HG03025 (cell line): ENCODE measurements at regions not wholly inside any gene's neighbourhood (a gene's known extent, or its start where the extent isn't known, plus 50 kb on each side); places are given as distances from the start of the nearest gene placed in this dataset.
"Not testable (repeated sequence)": the region's sequence is repeated elsewhere in the genome, so short reads cannot be mapped to it uniquely, and the experiment has no call there.

Experiments
- ATAC-seq: cut with Tn5 transposase; IDR thresholded peaks from one replicate; pipeline ENCODE4 v1.9.1; 2021; ENCODE audit warnings: mild to moderate bottlenecking, moderate library complexity; ENCODE audit not compliant: unreplicated experiment, low FRiP score

DNA sequence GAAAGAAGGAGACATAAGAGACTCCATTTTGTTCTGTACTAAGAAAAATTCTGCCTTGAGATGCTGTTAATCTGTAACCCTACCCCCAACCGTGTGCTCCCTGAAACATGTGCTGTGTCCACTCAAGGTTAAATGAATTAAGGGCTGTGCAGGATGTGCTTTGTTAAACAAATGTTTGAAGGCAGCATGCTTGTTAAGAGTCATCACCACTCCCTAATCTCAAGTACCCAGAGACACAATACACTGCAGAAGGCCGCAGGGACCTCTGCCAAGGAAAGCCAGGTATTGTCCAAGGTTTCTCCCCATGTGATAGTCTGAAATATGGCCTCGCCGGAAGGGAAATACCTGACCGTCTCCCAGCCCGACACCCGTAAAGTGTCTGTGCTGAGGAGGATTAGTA lies 152.4 kb upstream of the NOTCH2NLA start:
- ATAC-seq = not testable (repeated sequence)

GRCh38 chr1:146376708-146377496 lies 148.1 kb upstream of the NOTCH2NLA start:
- ATAC-seq = peak; percentile 89

DNA sequence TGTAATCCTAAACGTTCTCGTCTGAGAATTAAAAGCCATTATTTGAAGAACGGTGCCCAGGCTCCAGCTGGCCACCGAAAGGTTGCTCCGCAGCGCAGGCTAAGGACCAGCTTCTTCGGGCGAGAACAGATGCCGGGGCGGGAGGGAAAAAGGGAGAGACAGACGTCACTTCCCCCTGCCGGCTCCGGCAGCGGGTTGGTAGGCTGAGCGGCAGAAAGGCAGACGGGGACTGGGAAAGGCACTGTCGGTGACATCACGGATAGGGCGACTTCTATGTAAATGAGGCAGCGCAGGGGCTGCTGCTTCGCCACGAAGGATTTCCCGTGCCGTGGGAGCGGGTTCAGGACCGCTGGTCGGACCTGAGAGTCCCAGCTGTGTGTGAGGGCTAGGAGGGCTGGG lies 147.5 kb upstream of the NOTCH2NLA start:
- peak; percentile 56 for ATAC-seq

GRCh38 chr1:146375108-146375507 lies 146.3 kb upstream of the NOTCH2NLA start:
- ATAC-seq = not testable (repeated sequence)

DNA sequence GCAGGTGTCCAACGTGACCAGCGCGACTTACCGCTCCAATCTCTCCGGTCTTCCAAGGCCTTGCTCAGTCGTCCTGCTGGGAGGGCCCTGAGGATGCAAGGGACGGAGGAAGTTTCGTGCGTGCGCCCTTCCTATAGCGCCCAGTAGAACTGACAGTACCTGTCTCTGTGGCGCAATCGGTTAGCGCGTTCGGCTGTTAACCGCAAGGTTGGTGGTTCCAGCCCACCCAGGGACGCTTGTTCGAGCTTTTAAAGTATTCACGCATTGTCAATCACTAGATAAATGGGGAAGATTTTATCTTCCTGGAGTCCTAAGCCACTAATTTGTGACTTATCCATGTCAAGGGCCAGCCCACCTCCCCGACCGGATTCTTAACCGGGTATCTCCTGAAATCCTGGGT lies 141.1 kb upstream of the NOTCH2NLA start:
- not testable (repeated sequence) for ATAC-seq

DNA sequence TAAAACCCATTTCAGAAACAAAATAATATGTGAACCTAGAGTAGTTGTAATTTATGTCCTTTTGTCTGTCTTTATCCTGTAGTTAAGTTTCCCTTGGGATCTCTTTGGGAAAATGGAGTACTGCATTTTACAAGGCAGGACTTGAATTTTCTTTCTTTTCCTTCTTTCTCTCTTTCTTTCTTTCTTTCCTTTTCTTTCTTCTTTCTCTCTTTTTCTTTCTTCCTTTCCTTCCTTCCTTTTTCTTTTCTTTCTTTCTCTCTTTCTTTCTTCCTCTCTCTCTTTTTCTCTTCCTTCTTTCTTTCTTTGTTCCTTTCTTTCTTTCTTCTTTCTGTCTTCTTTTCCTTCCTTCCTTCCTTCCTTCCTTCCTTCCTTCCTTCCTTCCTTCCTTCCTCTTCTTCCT lies 126.6 kb upstream of the NOTCH2NLA start:
- ATAC-seq = not testable (repeated sequence)

DNA sequence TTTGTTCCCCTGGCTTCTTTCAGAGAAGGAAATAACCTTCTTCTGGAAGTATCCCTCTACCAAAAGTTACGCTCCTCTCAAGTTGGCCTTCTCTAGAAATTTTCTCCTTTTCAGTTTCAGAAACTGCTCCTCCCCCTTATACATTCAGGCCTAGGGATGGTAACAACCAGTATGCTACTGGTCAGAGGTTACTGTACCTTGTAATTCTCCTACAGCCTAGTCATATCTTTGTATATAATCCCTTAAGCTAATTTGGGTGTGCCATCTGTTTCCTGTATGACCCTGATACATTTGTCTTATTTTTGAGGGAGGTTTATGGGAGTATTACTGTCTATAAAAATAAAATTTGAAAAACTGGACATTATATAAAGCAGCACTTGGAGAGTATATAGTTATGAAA lies 98.0 kb upstream of the NOTCH2NLA start:
- not testable (repeated sequence) for ATAC-seq

DNA sequence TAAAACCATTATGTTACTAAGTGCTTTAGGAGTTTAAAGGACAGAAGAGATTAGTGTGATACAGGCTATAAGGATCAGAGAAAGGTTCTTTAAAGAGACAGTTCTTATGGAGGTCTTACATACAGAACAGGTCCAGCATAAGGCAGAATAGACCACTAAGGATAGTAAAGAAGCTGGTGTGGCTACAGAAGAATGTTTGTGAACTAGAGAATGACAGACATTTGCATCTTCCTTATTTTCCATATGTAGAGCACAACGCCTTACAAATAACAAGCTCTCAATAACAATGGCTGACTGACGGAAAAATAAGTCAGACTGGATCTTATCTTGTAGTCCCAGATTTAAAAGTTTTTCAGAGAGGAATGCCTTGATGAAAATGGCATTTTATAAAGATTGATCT lies 95.6 kb upstream of the NOTCH2NLA start:
- ATAC-seq = not testable (repeated sequence)

- ATAC-seq = not testable (repeated sequence)
These were observed 94.5 kb upstream of the NOTCH2NLA start for GRCh38 chr1:146323302-146323701.

- ATAC-seq = not testable (repeated sequence)
These were observed 94.1 kb upstream of the NOTCH2NLA start for GRCh38 chr1:146322893-146323292.

DNA sequence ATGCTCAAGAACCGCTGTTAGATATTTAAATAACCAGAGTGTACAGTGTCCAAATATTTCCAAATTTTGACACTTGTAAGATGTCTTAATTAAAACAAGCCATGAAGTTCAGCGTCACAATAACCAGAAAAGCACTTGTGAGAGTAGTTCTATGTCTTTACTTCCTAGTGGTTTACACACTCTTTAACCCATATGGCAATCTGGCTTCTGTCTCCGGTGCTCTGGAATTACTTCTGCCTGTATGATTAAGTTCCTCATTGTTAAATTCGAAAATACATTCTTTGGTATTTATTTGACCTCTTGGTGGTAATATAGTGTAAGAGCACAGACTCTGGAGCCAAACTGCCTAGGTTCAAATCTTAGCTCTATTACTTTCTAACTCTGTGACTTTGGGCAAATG lies 89.9 kb upstream of the NOTCH2NLA start:
- ATAC-seq = not testable (repeated sequence)

GRCh38 chr1:146317785-146318184 lies 89.0 kb upstream of the NOTCH2NLA start:
- ATAC-seq = not testable (repeated sequence)

- ATAC-seq = not testable (repeated sequence)
These were observed 85.8 kb upstream of the NOTCH2NLA start for GRCh38 chr1:146314449-146315246.

DNA sequence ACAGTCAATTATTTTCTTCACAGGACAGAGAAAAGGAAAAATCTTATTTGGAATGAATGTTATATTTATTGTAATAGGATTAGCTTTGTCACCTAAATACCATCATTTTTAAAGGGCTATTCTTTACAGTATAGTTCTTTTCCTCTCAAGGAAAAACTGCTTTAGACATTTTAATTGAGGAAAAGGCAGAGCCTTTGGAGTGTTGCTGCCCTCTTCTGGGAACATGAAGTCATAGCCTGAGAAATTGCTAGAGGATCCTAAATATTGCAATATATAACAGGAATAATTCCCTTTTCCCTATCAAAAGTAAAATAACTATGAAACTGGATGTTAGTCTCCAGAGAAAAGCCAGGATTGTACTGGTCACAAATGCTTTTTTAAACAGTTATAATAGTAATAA lies 81.8 kb upstream of the NOTCH2NLA start:
- not testable (repeated sequence) for ATAC-seq

DNA sequence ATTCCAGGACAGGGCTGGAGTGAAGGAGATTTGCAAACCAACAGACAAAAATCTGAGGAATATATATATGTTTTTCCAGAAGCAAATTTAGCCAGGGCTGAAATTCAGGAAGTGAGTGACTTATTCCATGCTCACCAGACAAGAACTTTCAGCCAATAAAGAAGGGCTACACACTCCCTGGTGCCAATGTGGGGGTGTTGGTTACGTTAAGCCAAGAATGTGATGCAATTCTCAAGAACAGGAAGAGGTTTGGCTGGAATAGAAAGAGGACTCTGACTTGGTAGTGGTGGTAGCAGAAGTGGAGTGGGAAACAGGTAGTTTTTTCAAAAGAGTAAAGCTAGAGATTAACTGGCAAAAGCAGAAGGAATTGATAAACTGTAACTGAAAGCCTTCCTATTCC lies 80.6 kb upstream of the NOTCH2NLA start:
- ATAC-seq = not testable (repeated sequence)

DNA sequence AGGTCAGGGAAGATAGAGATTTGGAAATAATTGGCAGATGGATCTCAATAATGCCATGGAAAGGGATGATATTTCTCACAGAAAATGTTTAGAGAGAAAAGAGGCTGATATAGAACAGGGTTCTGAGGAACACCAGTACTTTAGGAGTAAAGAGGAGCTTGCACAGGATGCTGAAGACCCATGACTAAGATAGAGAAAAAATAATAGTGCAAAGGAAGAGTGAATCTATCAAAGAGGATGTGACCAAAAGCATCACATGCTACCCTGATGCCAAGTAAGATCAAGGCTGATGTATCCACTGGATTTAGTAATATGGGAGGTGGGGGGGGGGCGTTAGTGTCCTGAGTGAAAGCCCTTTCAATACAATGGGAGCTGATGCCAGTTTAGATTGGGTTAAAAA lies 80.1 kb upstream of the NOTCH2NLA start:
- ATAC-seq = not testable (repeated sequence)

DNA sequence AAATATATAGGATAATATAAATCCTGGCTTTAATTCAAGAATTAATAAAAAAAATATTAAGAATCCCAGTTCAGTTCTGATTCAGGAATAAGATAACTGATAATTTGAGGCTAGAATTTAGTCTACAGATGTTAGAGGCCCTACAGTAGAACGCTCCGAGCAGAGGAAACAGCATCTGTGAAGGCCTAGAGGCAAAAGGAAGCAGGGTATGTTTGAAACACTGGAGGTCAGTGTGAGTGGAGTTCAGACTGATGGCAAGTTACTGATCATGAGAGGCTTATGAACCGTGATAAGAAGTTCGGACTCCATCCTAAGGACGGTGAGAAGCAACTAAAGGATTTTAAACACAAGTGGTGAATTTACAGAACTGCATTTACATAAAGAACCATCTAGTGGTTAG lies 79.3 kb upstream of the NOTCH2NLA start:
- not testable (repeated sequence) for ATAC-seq

- ATAC-seq = peak; percentile 97
These were observed 78.8 kb upstream of the NOTCH2NLA start for GRCh38 chr1:146307632-146308031.

DNA sequence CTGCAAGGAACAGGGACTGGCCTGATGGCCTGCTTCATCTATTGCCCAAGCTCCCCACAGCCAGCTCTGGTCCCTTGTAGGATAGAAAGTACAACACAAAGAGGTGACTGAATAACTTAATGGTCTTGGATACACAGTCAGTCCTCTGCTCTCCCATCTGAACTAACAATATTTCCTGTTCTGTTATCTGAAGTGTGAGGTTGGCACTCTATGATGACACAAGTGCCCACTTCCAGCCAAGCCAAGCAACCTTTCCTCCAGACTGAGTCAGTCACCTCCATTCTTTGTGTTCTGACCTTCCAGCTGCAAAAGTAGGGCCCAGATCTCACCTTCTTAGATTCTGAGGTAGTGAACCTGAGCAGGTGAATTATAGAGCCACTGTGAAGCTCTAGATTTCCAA lies 77.8 kb upstream of the NOTCH2NLA start:
- not testable (repeated sequence) for ATAC-seq

GRCh38 chr1:146305442-146305841 lies 76.6 kb upstream of the NOTCH2NLA start:
- not testable (repeated sequence) for ATAC-seq

- not testable (repeated sequence) for ATAC-seq
These were observed 69.7 kb upstream of the NOTCH2NLA start for GRCh38 chr1:146298575-146298897.
